RWPE2 (cell line): ENCODE measurements at regions not wholly inside any gene's neighbourhood (a gene's known extent, or its start where the extent isn't known, plus 50 kb on each side); places are given as distances from the start of the nearest gene placed in this dataset.

ENCODE experiments used
- ATAC-seq: fragments of 200-7000 bp; cut with Tn5 transposase; 3 replicates; pipeline ENCODE4 v1.9.1; 2021; ENCODE audit warnings: low read depth
- DNase-seq: peaks from one replicate; pipeline ENCODE4 v3.0.0-alpha.2; 2020; ENCODE audit warnings: low spot score
- H3K27ac ChIP-seq: fragments of 450-650 bp; 2 replicates; pipeline ENCODE4 v1.5.1; 2017; ENCODE audit warnings: mild to moderate bottlenecking; ENCODE audit not compliant: poor library complexity, severe bottlenecking
- H3K27me3 ChIP-seq: fragments of 250-450 bp; sonication (Bioruptor Pico); 2 replicates; pipeline ENCODE4 v1.5.1; 2021; ENCODE audit warnings: mild to moderate bottlenecking, moderate library complexity; ENCODE audit not compliant: insufficient read depth, poor library complexity, severe bottlenecking
- H3K36me3 ChIP-seq: fragments of 250-450 bp; sonication (Bioruptor Pico); 2 replicates; pipeline ENCODE4 v1.5.1; 2020; ENCODE audit warnings: low read depth, mild to moderate bottlenecking, moderate library complexity
- H3K4me1 ChIP-seq: fragments of 250-450 bp; sonication (Bioruptor Pico); 2 replicates; pipeline ENCODE4 v1.5.1; 2021; ENCODE audit warnings: mild to moderate bottlenecking, moderate library complexity; ENCODE audit not compliant: insufficient read depth, poor library complexity, severe bottlenecking
- H3K4me3 ChIP-seq: fragments of 250-450 bp; sonication (Bioruptor Pico); 2 replicates; pipeline ENCODE4 v1.5.1; 2021; ENCODE audit warnings: mild to moderate bottlenecking, moderate library complexity; ENCODE audit not compliant: severe bottlenecking
- H3K9me3 ChIP-seq: fragments of 250-450 bp; sonication (Bioruptor Pico); 2 replicates; pipeline ENCODE4 v1.5.1; 2021; ENCODE audit warnings: mild to moderate bottlenecking, moderate library complexity; ENCODE audit not compliant: severe bottlenecking
- CTCF ChIP-seq: fragments of 450-650 bp; IDR thresholded peaks from one replicate; pipeline ENCODE4 v1.5.1; 2017; ENCODE audit warnings: mild to moderate bottlenecking, moderate library complexity; ENCODE audit not compliant: poor library complexity, severe bottlenecking

GRCh38 chr1:115426231-115426771, 88.3 kb upstream of the NGF start:
- Histone ChIP-seq H3K36me3 (no peaks in the 10 kb centered on the region), H3K4me1 (peaks cover 24% of the 10 kb centered on the region), H3K9me3 (no peaks in the 10 kb centered on the region), H3K27me3 (no peaks in the 10 kb centered on the region), H3K27ac (peak overlapping the region; percentile 33), H3K4me3 (no peak overlapping the region)
- no peak for TF ChIP-seq CTCF
- DNase-seq: peak; percentile 45
- ATAC-seq: peak; percentile 44; the same call in 2 of the 3 replicates

- Histone ChIP-seq H3K4me1 (peaks cover 17% of the 10 kb centered on the region), H3K36me3 (no peaks in the 10 kb centered on the region), H3K27me3 (no peaks in the 10 kb centered on the region), H3K4me3 (no peak overlapping the region), H3K27ac (no peak overlapping the region), H3K9me3 (no peaks in the 10 kb centered on the region)
- no peak for ATAC-seq
- DNase-seq: no peak
- TF ChIP-seq CTCF: no peak
Observed at GRCh38 chr1:115425442-115425841, 87.4 kb upstream of the NGF start.

- Histone ChIP-seq H3K27me3 (no peaks in the 10 kb centered on the region), H3K27ac (no peak overlapping the region), H3K36me3 (no peaks in the 10 kb centered on the region), H3K4me1 (peaks cover 13% of the 10 kb centered on the region), H3K9me3 (no peaks in the 10 kb centered on the region), H3K4me3 (no peak overlapping the region)
- DNase-seq: no peak
- TF ChIP-seq CTCF: no peak
- ATAC-seq: no peak
Observed at GRCh38 chr1:115423776-115424175, 85.7 kb upstream of the NGF start.

- H3K4me1 ChIP-seq: no peaks in the 10 kb centered on the region
- no peaks in the 10 kb centered on the region for H3K9me3 ChIP-seq
- DNase-seq (no peak), ATAC-seq (no peak)
- H3K27ac ChIP-seq: no peak overlapping the region
- no peak overlapping the region for H3K4me3 ChIP-seq
- TF ChIP-seq CTCF: no peak
- H3K36me3 ChIP-seq: no peaks in the 10 kb centered on the region
- H3K27me3 ChIP-seq: no peaks in the 10 kb centered on the region
Observed at GRCh38 chr1:115419571-115419970, 81.5 kb upstream of the NGF start.

GRCh38 chr1:115413621-115414020, 75.6 kb upstream of the NGF start:
- DNase-seq (no peak), ATAC-seq (no peak)
- Histone ChIP-seq H3K27ac (no peak overlapping the region), H3K36me3 (no peaks in the 10 kb centered on the region), H3K4me1 (peaks cover 7% of the 10 kb centered on the region), H3K9me3 (no peaks in the 10 kb centered on the region), H3K27me3 (no peaks in the 10 kb centered on the region), H3K4me3 (no peak overlapping the region)
- no peak for TF ChIP-seq CTCF
